Spleen (tissue), 7 donors: ENCODE measurements at regions not wholly inside any gene's neighbourhood (a gene's known extent, or its start where the extent isn't known, plus 50 kb on each side); places are given as distances from the start of the nearest gene placed in this dataset.

Experiments
- CTCF ChIP-seq, 11 experiments: fragments of 200-600 bp in 7 of 11; fragments of 450-650 bp in 4 of 11; sonication (generic) in 4 of 11; IDR thresholded peaks in 8 of 11; conservative IDR thresholded peaks in 3 of 11; 1 replicate in 7 of 11; 2 replicates in 4 of 11; pipeline versions ENCODE4 v1.4.0 to v1.8.0; 2016 to 2021; ENCODE audit warnings: antibody characterized with exemption in 11 of 11, inconsistent platforms in 4 of 11, mild to moderate bottlenecking in 1 of 11
- POLR2A ChIP-seq, 3 donors: fragments of 450-650 bp; IDR thresholded peaks; one replicate each; pipeline ENCODE4 v1.5.1; 2017; ENCODE audit warnings: antibody characterized with exemption in 3 of 3, mild to moderate bottlenecking in 1 of 3
- POLR2AphosphoS5 ChIP-seq, 3 donors: sonication (generic); formaldehyde crosslinking; IDR thresholded peaks; one replicate each; pipeline ENCODE4 v1.5.1; 2017; ENCODE audit warnings: antibody characterized with exemption in 3 of 3
- donor health status: DM: no; HTN: no; CAD: no; lungs with moderate emphysema.
- donor health status: DM: no; HTN: no; CAD: no.
- donor health status: DM: no; HTN: no; CAD: no.

- no peak for TF ChIP-seq CTCF (IDR thresholded peaks at IDR 0.05 in 8 of 11, conservative IDR thresholded peaks at IDR 0.05 in 3 of 11)
- no peak for TF ChIP-seq POLR2AphosphoS5 (IDR thresholded peaks at IDR 0.05)
- TF ChIP-seq POLR2A (IDR thresholded peaks at IDR 0.05), result no peak
Measured at GRCh38 chr5:107792940-107793339, 122.2 kb upstream of the EFNA5 start.
